HG03439 (cell line): ENCODE measurements at regions not wholly inside any gene's neighbourhood (a gene's known extent, or its start where the extent isn't known, plus 50 kb on each side); places are given as distances from the start of the nearest gene placed in this dataset.
"Not testable (repeated sequence)": the region's sequence is repeated elsewhere in the genome, so short reads cannot be mapped to it uniquely, and the experiment has no call there.

Experiments
- ATAC-seq: cut with Tn5 transposase; IDR thresholded peaks from one replicate; pipeline ENCODE4 v1.9.1; 2021; ENCODE audit warnings: mild to moderate bottlenecking, moderate library complexity; ENCODE audit not compliant: unreplicated experiment

DNA sequence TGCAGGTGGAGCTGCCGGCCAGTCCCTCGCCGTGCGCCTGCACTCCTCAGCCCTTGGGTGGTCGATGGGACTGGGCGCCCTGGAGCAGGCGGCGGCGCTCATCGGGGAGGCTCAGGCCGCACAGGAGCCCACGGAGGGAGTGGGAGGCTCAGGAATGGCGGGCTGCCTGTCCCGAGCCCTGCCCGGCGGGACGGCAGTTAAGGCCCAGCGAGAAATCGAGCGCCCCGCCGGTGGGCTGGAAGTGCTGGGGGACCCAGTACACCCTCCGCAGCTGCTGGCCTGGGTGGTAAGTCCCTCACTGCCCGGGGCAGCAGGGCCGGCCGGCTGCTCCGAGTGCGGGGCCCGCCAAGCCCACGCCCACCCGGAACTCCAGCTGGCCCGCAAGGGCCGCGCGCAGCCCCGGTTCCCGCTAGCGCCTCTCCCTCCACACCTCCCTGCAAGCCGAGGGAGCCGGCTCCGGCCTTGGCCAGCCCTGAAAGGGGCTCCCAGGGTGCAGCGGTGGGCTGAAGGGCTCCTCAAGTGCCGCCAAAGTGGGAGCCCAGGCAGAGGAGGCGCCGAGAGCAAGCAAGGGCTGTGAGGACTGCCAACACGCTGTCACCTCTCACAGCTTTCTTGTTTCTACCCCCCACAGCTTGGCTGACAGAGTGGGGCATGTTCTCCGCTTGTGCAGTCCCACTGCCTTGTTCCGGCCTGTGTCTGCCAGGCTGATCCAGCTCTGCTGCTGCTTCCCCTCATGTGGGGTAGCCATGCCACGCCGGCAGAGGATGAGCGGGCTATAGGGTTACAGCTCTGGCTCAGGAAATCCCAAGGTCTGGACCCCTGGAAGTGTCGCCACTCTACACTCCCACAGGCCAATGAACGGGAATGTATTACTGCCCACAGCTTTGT lies 886.7 kb downstream of the FAT4 start:
- not testable (repeated sequence) for ATAC-seq

DNA sequence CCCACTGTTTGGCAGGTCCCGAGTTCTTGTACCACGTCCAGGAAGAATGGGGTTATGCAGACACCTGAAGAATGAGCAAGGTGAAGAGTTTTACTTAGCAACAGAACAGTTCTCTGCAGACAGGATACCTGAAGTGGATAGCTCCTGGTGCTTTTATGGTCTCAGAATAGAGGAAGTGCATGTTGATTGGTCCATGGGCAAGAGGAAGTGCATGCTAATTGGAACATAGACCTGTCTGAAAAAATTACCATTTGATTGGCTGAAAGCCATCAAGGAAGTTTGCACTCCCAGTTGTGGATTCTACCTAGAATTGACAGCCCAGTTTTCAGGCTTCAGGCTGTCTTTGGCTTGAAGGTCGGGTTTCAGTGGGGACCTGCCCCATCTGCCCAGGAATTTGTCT lies 887.5 kb downstream of the FAT4 start:
- ATAC-seq, result no peak

DNA sequence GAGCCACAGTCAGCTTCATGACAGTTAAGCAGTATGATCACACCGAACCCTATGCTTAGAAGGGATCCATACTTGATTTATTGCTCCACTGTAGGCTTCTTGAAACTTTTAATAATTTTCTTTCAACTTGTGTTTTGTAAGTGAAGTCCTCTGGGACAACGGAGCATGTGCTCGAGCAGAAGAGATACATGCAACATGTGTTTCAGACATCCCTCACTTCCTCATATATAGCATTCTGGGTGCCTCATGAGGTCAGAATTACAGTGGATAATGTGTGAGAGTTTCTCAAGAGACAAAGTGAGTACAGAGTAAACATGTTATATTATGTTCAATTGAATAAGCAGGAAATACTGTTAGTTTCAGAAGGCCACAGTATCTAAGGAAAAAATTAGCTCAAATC lies 893.2 kb downstream of the FAT4 start:
- no peak for ATAC-seq

DNA sequence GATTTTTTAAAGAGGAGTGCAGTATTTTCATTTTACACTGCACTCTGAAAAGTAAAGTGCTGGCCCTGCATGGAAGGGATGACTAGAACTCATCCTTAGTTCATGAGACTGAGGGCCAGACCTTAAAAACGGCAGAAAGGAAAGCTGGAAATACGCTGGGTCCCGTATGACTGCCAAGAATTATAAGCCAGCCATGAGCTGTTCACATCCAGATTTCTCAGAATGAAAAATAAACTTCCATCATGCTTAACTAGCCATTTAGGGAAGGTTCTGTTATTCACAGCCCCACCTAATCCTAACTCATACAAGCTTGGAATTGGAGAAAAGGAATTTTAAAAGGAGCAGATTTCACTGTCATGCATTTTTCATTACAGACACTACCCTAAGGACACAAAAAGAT lies 894.4 kb downstream of the FAT4 start:
- ATAC-seq, result no peak

DNA sequence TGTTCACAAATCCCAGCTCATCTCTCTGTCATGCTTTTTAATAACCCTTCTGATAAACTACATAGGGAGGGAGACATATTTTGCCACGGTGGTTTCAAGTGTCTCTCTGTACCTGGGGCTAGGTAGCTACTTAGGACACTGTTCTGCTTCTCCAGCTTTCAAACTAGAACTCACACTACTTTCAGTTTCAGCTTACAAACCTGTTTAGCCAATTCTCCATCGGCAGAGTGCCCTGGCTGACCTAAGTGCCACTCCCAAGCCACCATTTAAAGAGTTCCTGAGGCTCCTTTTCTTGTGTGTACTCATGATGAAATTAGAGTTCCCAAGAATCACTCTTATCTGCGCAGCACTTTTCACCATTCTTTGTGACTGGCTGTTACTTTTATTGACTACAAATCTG lies 899.2 kb downstream of the FAT4 start:
- no peak for ATAC-seq

DNA sequence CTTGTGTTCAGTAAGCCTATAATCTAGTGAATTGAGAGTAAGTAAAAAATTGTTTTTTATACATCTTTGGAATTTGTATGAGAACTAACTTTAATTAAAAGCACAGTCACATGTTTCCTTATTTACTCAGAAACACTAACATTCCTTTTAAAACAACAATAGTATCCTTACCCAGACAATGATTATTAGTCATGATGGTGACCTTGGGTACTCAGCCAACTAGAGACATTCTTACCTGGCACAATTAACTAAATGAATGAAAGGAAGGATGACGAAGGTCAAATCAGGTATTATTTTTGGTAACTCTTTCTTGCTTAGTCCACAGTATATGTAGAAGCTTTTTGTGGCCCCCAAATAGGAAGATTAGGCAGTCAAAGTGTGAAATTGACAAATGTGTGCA lies 901.0 kb downstream of the FAT4 start:
- no peak for ATAC-seq

DNA sequence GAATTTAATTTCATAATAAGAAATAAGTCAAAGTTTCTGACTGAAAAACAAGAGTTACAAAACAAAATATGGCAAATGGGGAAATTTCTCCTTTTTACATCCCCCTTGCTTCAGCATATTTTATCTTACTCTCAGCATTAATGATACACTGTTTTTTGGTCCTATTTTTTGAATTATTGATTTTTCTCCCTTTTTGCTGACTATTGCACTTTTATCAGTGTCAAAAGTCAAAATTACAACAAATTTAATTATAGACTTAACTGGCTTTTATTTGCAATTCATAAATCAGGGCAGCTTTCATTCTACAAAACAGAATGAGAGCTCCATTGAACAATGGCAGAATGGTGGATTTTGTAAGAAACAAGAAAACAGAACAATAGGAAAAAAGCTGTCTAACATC lies 901.9 kb downstream of the FAT4 start:
- ATAC-seq, result no peak

DNA sequence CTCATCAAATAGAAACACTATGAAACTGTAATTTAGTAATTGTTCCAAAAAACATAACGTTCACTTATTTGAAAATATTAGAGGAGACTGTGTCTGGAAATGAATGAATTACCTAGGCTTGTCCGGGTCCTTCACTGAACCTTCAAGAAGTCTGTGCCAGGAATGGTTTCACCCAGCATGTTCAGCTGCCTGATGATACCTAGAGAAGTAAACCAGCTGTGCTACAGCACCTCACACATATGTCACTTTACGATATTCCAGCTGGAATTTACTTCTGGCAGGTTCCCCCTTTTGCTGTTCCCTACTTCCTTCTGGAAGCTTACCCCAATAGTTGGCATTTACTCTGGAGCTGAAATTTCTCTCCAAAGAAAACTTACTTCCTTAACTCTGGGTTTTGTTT lies 906.5 kb downstream of the FAT4 start:
- no peak for ATAC-seq

DNA sequence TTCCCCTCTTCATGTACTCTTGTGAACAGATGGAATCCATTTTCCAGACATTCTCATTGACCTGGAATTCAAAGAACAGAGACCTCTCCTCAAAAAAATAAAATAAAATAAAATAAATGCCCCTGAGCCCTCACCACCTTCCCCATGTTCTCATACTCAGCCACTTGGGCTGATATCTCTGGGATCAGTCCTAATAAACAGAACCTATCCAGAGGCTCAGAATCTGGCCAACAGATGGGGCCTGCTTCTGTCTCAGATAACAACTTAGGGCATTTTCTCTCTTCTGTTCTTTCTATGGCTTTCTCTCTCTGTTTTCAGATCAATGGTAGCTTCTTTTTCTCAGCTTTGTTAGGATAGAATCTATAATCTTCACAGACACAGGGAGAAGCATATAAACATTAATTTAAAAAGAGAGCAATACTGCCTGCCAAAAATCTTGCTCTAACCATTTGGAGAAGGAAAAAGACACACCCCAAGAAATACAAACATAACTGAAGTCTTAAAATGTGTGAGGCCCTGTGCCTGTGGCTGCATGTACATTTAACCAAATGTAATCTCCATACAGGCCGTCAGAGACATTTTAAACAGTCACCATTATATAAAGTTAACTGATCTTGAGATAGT lies 907.1 kb downstream of the FAT4 start:
- ATAC-seq, result no peak

DNA sequence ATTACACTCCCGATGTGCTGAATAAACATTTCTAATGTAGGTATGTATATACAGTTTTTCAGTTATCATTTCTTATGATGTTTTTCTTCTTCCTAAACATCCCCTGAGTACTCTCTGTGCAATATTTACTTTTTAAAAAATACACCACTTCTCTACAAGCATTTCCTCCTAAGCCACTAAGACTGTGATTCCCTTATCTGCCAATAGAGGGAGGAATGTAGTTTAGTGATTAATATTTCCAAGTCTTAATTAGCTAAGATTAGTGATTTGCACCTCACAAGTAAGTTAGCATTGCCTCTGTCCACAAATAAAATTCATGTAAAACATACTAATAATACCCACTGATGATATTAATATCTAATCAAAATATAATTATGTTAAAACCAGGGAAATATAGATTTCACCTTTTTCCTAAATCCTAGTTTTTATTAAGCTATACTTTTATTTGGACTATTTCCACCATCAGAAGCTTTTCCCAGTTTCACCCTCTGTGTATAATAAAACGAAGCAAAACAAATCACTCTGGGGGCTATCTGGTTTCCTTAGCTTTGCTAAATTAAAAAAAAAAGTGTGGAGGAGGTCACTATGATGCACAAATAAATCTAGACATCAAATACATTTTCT lies 909.1 kb downstream of the FAT4 start:
- no peak for ATAC-seq

DNA sequence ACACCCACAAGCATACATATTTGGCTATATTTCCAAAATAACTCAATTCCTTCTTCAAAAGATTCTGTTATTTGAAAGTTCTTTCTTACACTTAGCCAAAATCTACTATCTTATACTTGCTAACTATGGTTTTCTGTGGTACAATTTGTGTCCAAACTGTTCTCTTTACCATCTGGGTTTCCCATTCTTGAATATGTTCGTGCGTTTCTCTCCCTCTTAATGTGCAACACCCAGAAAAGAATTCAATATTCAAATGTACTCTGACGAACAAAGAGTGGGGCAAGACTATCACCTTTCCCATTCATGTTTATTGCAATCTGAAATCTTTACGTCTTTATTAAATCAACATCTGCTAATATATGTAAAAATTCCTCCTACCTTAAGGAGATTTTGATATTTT lies 912.7 kb downstream of the FAT4 start:
- no peak for ATAC-seq

DNA sequence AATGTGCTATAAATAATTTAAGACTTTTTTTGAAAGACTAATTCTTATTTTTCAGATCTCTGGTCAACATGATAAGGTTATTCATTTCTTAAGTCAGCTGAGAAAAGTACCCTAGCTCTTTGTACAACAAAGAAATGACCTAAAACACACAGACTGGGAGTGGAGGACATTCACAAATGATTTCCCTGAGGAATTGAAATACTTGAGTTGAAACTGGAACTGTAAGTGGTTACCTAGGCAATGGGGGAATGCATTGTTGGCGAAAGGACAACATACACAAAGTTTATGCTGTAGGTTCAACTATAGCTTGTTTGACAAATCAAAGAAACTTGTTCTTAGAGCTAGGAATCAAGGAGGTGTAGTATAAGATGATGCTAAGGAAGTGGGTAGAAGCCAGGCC lies 915.5 kb downstream of the FAT4 start:
- no peak for ATAC-seq

DNA sequence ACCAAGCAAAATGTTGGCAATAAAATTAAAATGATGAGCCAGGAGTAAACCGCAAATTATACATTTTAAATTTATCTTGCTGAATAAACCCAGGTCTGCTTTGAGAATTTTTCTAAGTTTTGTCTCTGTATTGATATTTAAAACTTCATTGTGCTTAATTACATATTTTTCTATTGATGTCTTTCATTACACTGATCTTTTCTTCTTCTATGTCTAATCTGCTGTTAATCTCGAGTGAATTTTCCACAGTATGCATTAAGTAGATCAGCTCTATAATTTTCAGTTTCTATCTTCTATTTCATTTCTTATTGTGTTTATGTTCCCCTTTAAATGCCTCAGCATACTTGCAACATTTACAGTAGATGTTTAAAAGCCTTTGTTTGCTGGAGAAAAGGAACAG lies 918.7 kb downstream of the FAT4 start:
- ATAC-seq, result no peak

DNA sequence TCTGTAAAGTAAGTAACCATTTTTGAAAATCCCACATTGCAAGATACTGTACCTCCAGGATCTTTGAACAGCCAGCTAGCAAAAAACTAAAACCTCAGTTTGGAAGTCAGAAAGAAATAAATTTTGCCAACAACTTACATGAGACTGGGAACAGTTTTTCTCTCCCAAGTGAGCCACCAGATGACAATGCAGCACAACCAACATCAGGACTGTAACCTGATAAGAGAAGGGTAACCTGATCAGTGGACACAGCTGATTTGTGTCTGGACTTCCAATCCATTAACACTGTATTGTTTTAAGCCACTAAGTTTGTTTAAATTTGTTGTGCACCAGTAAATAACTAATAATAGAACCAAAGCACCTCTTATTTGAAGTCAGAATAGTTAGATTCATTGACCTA lies 923.3 kb downstream of the FAT4 start:
- ATAC-seq, result no peak

DNA sequence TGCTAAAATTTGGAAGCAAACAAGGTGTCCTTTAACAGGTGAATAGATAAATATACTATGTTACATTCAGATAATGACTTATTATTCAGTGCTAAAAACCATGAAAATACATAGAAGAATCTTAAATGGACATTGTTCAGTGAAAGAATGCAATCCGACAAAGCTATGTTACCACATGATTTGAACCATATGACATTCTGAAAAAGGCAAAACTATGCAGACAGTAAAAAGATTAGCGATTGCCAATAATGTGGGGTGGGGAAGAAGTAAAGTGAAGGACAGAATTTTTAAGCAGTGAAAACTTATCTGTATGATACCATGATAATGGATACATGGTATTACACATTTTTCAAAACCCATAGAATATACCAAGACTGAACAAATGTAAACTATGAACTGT lies 926.9 kb downstream of the FAT4 start:
- ATAC-seq, result no peak

DNA sequence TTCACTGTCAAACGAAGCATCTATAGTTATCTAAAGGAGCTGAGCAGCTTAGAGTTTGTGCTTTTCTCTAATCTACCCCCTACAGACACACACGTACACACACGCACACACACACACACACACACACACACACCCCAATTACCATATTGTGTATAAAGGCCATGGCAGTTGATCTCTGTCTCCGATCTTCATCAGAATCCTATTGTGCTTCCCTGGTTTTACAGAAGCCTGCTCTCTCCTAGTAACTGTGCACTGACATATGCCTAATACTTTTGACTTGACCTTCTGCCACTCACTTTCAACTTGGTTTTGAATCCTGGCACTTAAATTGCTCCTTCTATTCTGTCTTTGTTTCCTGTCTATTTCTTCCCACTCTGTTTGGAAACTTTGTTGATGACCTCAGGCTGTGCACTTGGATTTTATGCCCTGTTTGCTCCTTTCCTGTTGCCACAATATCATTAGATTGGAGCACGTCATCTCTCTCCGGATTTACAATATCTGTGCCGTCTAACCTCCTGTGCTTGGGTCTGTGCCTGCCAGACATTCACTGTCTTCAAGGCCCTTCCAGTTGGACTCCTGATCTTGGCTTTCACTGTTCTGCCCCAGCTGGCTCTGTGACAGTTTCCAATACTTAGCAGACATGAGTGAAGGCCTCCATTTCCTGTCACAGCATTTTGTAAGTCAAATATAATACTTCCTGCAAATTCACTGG lies 928.1 kb downstream of the FAT4 start:
- ATAC-seq, result no peak

DNA sequence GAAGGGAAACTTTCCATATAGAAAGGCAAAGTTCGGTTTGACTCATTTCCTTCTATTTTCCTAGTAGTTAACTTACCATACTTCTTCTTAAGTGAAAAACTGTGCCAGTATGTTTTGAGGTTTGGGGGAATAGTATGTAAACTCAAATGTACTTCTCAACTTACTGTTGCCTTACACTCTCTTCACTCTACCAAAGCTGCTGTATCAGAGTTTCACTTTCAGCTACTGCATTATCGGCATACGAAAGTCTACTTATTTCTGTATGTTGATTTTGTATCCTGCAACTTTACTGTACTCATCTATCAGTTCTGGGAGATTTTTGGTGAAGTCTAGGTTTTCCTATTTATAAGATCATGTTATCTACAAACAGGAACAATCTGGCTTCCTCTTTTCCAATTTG lies 932.7 kb downstream of the FAT4 start:
- ATAC-seq, result no peak

DNA sequence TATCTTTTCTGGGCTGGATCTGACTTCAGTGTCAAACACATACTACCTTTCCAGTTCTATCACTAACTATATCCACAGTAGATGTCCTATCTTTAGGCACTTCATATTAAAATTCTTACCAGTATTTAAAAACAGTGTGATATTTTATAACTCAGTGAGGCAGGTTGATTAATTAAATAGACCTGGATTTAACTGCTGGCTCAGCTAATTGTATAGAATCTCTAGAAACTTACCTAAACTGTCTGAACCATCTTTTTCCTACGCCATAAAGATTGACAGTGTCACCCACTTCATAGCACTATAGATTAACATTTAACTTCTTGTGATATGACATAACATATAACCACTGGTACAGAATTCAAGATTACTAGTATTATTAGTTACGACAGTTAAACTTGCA lies 935.3 kb downstream of the FAT4 start:
- ATAC-seq, result no peak

DNA sequence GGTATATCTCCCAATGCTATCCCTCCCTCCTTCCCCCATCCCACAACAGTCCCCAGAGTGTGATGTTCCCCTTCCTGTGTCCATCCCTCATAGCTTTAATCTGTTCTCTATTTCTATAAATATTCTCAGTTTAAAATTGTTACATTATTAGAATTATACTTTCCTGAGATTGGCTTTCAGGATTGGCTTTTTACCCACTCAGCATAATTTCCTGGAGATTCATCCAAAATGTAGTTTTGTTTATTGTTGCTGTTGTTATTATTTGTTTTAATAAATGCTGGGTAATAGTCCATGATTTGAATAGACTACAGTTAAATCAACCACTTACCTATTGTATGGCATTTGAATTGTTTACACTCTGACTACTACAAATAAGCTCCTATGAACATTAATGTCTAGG lies 936.4 kb downstream of the FAT4 start:
- no peak for ATAC-seq

DNA sequence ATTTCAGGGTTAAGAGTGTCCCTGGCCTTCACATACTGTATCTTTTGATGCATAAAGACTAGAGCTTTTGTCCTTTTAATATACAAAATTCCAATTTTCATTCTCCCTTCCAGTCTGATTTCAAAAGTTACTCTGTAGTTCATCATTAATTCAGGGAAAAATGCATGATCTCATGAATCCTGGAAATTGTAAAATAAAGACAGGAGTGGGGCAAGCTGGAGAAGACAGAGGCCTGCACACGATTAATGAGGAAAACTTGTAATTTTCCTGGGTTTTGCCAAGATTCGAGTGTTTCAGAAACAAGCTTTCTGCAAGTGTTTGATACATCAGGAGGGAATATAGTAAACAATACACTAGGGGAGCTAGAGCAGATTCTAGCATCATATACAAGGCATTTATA lies 947.9 kb downstream of the FAT4 start:
- ATAC-seq, result no peak

DNA sequence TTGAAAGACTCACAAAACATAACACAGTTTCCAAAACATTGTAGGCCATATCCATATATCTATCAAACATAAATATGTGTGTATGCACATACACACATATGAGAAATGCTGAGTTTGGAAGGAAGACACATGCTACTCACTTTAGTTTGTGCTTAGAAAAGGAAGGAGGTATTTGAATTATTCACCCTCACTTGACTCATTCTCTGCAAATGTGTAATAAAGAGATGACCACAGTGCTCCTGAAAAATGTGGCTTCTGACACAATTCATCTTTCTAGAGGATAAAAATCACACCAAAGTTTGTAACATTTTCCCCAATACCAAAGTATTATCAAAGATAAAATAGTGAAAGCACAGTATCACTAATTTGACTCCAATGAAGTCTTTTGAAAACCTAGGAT lies 950.1 kb downstream of the FAT4 start:
- no peak for ATAC-seq

DNA sequence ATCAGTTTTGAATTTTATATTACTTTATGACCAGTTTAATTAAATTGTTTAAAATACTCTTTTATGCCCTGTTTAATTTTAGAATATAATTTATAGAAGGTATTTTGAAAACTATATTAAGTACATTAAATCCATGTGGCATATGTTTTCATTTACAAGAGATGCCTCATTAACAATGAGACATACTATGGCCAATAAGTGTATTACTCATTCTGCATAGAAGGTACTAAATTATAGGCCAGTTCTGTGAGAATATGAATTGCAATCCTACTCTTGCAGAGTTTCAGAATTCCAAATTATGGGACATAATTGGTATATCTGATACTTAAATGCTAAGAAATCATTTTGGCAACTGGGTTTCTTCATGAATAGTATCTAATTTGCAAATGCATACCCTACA lies 951.1 kb downstream of the FAT4 start:
- no peak for ATAC-seq
